ENCODE measurements at regions not wholly inside any gene's neighbourhood (a gene's known extent, or its start where the extent isn't known, plus 50 kb on each side); places are given as distances from the start of the nearest gene placed in this dataset.
A peak's percentile ranks its signal among the peaks of the same experiment; 100 is the strongest.

DNA sequence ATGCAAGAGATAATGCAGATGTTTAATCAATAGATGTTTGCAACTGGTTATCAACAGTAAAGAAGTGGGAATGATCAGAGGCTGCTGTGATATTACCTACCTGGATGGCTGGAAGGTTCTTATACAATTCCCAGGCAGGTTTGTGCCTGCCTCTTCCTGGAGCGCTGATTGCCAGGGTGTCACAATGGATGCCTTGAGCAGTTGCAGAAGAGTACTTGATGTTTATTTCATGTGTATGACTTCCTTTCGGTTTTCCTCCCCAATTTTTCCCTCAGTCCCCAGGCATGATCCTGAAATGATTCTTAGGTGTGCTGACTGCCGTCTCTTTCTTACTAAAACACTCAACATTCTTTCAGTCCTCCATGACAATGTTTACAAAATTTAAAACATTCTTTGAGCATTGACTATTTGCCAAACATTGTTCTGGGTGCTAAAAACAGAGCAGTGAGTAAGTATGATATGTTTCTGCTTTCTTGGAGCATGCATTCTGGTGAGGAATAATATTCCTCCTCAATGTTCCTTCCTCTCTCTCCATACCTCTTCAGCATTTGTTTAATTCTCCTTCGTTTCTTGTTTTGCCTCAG is 416.6 kb upstream of the TRIB2 start:
- DNase-seq = no peak

DNA sequence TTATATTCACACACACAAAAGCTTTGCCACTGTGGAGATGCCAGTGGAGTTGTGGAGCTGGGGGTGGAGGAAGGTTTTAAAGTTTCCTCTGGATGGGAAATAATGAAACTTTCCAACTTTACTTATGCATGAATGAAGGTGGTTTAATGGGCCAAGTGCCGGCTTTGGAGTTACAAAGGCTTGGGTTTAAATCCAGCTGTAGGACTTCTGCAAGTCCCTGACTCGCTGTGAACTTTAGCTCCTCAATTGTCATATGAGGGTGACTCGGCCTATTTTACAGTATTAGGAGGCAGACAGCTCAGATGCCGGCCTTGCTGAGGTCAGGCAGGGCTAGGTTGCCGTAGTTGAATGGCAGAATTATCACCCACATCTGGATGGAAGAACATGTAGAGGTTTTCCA is 415.8 kb upstream of the TRIB2 start:
- no peak for DNase-seq

DNA sequence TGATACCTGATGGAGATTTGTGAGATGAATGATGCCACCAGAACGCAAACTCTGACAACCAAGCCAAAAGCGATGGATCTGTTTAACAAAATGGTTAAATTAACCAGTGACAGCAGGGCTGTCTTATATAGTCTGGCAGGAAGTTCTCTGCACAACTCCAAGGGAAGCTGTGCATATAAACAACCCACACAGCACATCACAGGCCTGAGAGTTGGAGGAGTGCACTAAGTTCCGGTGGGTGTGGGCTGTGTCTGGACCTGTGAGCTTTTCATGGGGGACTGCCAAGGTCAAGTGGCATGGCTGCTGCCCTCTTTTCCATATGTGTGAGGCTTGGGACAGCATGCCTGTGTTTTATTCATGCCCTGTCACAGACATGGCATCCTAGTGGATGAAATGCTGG is 414.6 kb upstream of the TRIB2 start:
- DNase-seq = no peak

DNA sequence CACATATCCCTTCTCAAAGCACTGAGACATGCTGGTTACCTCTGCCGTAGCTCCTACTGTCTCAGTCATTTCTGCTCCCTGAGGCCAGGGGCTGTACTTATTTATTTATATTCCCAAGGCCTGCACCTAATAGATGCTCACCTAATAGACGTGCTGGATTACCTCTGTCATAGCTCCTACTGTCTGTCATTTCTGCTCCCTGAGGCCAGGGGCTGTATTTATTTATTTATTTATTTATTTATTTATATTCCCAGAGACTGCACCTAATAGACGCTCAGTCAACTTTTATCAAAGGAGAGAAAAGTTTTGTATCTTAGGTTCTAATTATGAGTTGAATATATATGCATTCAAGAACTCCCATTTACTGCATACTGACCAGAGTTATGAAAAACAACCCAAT is 414.0 kb upstream of the TRIB2 start:
- no peak for DNase-seq

DNA sequence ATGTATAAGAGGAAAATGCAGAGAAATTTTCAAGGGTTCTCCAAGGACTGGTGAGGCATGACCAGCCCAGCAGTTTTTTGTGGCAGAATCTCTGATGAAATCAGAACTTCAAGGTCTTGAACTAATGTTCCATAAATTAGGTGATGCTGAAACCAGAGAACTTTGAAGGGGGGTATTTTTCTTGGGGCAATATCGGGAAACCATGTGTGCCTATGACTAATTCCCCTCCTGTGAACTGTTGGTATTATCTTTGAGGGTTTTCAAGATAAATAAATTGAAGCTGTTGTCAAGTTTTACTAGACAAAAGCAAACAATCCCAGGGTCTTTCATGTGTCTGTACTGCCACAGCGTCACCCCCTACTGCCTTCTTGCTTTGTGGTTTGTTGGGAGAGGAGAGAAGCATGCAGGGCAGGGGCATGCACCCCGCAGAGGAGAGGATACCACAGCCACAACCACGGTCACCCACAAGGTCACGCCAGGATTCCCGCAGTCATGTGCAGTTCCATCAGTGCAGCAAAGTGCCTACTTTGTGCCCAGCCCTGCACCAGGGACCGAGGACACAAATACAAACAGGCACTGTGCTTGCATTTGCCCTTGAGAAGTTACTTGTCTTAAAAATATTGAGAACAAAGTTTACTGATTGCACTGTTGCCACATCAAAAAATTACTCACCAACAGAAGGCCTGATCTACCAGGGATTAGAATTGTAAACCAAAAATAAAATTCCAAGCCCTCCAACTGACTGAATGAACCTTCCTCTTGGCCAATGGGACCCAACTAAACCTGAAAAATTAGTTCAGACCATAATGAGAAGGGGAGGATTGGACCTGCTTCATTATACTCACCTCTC is 413.3 kb upstream of the TRIB2 start:
- no peak for DNase-seq

DNA sequence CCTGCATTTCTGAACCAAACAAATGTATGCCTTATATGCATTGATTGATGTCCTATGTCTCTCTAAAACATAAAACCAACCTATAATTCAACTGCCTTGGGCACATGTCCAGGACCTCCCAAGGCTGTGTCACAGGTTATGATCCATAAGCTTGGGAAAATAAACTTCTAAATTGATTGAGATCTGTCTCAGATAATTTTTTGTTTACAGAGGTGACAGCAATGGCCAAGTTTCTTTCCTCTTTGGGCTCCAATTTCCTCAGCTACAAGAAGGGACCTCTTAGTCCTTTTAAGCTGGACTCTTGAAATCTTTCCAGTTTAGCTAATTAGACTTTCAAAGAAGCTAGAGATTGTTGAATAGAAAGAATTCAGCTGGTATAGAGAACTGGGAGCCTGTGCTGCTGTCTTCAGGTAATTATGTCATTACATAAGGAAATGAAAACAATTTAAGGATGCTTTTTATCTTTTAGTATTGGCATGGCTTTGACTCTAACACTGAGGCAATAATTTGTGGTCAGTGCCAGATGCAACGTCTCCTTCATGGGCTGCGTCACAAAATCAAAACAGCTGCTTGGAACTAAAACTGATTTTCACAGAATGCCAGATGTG is 412.1 kb upstream of the TRIB2 start:
- no peak for DNase-seq

DNA sequence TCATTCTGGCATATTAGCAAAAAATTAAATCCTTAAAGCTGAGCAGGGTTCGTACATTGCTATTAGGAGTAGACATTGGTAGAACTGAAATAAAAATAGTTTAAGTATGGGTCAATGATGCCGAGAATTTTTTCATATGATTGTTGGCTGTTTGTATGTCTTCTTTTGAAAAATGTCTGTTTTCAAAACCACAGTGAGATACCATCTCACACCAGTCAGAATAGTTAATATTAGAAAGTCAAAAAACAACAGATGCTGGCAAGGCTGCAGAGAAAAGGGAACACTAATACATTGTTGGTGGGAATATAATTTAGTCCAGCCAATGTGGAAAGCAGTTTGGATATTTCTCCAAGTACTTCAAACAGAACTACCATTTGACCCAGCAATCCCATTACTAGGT is 410.8 kb upstream of the TRIB2 start:
- no peak for DNase-seq

DNA sequence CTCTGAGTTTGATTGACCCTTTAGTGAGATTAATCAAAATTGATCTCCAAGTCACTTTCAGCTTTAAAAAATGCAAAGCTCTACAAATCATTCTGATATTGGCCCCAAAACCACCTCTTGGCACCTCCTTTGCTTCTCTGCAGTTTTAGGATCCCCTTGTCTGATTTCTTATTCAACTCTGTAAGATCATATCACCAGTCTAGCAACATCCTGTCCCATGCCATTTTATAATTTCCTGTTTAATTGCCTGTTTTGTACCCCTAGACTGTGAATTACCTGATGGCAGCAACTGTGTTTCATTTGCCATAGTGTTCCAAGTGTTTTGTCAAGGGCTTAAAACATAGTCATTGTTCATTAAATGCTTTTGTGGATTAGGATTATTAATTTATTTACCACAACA is 406.3 kb upstream of the TRIB2 start:
- DNase-seq = no peak

DNA sequence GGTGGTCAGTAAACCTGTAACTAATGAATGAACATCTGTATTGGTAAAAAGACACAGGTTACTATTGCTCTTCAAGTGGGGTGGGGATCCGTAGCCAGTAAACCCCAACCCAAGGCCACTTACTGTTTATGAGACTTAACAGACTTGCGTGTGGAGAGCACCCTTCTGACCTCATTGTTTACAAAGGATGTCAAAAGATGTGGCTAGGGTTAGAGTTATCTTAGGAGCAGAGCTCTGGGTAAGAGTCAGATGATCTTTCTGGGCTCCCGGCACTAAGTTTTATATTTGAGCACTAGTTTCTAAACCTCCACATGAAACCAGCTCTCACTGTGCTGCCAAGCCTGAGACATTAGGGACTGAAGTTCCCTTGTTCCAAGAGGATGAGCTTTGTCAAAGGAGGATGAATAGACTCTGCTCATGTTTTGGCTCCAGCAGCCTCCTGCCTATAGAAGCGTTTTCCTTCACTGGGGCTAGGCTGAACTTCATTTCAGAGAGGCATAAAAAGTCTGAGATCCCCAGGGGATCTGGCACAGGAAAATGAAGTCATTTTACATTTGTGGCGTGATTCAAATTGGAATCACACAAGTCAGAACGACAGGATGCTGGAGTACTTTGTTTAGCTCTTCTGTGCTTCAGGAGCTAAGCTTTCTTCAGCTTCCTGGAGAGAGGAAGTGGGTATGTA is 403.1 kb upstream of the TRIB2 start:
- no peak for DNase-seq

DNA sequence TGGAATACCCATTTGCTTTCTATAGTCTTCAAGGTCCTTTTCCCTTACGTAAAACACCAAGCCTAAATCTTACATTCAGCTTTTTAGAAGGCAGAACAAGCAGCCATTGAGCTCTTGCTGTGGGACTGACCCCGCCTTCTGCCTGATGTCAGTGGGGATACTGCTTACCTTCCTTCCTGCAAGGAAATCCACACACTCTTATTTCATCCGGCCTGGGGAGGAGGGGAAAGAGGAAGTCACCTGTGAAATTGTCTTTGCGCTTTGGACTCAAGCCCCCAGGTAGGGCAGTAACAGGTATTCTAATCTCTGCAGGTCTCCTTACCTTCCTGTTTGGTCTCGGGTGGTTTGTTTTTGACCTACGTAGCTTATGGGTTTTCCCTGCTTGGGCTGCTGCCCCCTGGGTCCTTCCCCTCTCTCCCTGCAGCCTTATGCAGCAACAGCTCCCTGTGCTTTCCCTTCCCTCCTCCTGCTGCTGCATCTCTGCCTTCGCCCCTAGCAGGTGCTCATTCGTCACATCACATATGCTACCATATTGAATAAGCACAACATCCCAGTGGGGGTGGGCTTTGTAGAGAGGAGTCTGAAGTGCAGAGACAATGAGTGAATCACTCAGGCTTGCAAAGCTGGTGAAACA is 402.5 kb upstream of the TRIB2 start:
- DNase-seq = no peak

DNA sequence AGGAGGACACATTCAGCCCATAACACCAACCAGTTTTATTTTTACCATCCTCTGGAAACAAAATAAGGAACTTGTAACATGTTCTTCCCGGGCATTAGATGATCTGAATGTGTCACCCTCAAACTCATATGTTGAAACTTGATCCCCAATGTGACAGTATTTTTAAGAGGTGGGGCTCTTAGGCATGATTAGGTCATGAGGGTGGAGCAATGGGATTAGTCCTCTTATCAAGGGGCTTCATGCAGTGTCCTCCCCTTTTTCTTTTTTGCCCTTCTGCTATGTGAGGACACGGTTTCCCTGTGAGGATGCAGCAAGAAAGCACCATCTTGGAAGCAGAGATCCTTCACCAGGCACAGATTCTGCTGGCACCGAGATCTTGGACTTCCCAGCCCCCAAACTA is 401.5 kb upstream of the TRIB2 start:
- DNase-seq = no peak

DNA sequence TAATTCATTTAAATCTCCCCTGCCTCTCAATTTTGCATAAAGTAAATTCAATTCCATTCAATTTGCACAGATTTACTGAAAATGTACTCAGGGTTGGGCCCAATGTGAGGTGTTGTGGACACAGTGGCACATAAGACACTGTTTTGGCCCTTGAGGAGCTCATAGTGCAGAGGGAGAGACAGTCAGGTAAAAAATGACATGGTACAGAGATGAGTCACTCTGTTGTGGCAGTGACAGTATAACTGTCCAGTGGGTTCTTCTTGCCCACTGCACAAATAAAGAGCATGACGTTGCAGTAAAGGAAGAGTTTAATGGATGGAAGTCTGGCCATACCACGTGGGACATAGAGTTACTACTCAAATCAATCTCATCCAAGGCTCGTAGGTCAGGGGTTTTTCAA is 400.3 kb upstream of the TRIB2 start:
- no peak for DNase-seq

DNA sequence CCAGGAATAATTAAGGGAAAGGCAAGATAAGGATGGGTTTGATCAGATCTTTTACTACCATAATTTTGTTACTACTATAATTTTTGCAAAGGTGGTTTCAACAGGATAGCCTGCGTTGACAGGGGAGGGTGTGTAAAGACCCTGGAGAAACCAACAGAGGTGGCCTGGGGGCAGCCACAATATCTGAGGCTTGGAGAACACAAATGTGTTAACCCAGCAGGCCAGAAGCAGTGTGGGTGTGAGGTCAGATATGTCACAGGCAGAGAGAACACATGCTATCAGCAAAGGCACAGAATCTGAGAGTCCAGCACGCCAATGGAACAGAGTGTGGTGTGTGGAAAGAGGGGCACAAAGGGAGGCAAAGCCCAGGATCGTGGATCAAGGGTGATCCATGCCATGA is 399.4 kb upstream of the TRIB2 start:
- DNase-seq = no peak

DNA sequence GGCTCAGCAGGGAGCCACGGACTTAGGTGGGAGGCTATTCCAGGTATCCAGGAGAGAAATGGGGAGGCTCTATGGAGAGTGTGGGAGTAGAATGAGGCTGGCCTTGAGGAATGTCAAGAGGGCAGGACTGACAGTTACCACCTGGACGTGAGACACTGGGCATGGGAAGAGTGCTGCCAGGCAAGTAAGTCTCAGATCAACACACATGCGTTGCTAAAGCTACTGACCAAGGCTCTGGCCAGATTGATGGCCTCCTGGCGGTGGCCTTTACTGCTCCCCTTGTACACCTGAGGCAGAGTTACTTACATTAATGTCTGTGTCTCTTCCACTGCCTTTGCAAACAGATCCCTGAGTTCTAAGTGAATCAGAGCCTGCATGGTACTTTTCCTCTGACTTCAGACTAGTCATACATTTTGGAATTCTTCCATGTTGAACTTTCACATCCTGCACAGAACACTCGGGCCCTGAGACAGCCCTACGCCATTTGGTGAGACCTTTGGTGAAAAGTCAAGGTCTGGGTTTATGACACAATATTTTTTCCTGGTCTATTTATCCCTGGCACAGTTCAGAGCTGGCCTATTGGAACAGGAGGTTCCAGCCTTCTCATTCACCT is 398.8 kb upstream of the TRIB2 start:
- DNase-seq = no peak

DNA sequence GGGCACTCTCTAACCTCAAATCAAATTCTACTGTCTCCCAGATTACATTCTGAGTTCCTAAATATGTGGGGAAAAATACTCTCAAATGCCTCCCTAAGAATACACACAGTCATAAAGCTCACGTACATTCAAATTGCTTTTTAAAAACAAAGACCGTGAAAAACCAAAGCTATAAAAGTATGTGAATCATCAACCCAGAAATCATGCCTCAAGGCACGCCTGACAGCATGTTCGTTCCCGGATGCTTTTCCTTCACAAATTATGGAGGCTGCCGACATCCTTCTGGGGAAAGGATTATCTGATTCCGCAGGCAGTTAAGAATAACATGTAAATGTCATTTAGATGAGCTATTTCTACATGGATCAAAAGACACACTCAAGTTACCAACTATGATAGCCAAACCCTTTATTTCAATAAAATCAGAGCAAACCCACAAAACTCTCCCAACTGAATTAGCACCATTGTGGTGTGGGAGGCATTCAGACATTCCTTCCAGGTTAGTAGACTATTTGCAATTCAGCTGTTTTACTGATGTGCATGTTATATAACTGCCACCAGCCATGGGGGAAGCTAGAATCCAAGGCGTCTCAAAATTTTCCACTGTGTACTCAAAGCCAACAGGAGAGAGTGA is 398.2 kb upstream of the TRIB2 start:
- DNase-seq = no peak

DNA sequence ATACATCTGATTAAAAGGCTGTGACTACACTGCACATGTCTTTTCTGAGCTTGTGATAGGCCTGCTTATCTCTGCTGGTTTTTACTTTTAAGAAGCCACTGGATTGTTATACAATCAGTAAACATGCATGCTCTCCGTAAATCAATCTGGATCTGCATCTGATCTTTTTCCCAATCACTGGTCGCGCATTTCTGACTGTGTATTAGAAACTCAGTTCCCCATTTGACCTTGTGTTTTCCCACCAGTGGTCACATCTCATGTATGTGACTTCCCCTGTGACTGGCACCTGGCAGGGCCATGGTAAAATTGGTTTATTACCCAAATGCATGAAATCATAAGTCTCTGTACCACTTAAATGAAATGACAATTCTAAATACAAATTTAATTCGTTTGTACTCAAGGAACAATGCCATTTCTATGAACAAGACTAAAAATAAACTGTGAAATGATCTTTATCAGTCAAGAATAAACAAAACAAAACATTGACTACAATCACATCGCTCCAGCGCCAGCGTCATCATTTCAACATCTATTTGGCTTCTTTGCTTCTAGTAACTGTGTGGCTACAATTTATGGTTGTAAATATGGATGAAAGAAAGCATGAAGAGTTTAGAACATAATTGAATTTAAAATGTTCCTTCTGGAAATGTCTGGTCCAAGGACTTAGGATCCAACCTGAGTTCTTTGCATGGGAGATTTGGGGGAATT is 396.6 kb upstream of the TRIB2 start:
- DNase-seq = no peak

DNA sequence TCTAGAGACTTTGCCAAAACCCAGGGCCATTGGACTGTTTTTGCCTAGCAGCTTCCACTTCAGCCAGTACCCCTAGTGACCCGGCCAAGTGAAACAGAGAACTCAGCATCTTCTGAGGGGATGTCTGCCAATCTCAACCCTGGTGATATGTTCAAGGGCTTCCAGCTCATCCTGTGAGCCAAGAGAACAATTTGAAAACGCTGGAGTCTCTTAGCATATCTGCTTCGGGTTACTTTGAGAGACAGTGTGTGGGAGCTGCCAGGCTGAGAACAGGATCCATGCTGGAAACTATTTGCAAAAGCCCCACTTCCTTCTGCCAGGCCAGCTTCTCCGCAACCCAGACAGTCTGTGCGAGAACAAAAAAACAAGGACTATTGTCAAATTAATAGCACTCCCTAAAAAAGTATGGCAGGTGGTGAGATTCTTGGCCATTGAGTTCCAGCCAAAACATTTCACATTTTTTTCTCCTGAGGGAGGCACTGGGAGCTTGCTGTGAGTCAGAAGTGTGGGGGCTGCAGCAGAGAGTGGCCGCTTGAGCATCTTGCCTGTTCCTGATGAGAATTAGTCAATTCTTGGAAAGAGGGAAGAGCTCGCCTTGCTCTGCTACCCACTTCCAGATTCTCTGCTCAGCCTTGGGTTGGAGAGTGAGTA is 395.6 kb upstream of the TRIB2 start:
- DNase-seq = no peak

DNA sequence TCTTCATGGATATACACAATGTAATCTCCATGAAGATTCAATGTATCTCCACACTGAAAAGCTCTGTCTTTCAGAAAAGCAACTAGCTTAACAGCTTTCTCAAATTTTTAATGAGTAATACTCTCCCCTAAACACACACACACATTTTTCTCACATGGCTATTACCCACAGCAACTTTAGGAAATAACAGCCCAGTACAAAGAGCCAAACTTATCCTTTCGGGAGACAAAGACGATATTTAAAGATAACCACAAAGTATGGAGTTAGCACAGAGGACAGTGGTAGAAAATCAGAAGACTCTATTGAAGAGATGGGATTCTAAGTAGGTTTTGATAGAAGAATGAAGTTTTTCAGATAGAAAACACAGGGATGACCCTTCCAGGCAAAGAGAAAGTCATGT is 394.9 kb upstream of the TRIB2 start:
- DNase-seq = no peak

DNA sequence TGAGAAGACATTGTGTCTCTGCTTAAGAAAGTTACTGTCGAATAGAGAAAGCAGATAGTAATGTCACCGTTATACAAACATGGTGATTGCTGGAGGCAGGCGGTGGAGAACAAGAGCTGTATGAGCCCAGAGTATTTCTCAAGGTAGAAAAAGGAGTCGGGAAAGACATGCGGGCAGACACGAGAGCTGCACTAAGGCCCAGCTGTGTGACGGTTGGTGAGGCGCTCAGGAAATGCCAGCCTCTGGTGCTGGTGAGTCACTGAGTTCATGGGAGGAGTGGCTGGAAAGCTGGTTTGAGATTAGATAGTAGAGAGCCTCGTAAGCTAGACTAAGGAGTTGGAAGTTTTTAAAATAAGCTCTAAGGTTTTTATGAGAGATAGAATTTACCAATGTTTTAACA is 390.9 kb upstream of the TRIB2 start:
- DNase-seq = no peak

DNA sequence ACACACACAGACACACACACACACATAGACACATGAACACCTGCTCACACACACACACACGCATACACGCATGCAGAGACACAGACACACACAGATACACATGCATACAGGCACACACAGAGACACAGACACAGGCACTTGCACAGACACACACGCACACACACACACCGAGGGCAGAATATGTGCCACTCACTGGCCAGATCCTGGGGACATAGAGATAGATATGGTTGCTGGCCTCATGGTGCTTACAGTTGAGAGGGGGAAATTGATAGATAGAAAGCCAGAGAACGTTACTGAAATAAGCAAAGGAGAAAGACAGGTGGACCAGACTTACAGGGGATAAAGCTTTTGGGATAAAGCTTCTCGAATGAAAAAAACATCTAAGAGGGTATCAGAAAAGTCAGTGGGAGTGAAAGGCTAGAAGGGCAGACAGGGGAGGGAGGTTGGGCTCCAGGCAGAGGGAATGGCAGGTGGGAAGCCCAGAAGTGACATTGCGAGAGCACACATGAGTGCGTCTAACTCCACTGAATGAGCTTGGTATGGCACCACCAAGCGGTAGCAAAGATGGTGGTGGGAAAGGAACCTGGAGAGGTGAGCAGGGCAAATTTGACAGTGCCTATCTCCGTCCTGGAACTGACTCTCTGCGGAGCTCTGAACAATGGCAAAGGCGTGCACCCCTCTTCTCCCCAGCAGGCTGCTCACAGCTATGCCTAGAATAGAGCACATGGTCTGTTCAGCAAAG is 390.1 kb upstream of the TRIB2 start:
- DNase-seq = no peak

DNA sequence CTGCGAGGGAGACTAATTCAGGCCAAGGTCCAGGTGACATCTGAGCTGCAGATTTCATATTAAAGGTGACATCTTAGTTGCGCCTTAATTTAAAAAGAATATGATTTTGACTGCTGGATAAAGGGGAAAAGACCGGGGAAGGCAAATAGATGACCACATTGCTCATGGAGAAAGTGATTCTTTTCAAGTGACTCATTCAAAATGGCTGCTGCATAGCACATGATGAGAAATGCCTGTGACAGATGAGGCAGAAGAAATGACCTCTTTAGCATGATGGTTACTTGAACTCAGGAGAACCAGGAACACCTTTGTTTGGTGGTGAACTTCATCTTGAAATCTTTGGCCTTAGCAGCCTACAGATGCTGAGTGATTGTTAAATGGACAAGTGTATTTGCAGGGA is 385.8 kb upstream of the TRIB2 start:
- peak; percentile 5 for DNase-seq

Data from NCI-H2029 (cell line).